Pons (tissue), 1 donor: ENCODE measurements at regions not wholly inside any gene's neighbourhood (a gene's known extent, or its start where the extent isn't known, plus 50 kb on each side); places are given as distances from the start of the nearest gene placed in this dataset.

ENCODE experiments used
- DNase-seq: peaks from one replicate; pipeline ENCODE4 v3.0.0-alpha.2; 2016; ENCODE audit warnings: low spot score

- no peak for DNase-seq
Observed at GRCh38 chr12:115577401-115577800, 700.1 kb downstream of the MED13L start.

GRCh38 chr12:115574826-115575225, 702.7 kb downstream of the MED13L start:
- no peak for DNase-seq

- DNase-seq: peak; percentile 69
Observed at GRCh38 chr12:115572440-115572839, 705.1 kb downstream of the MED13L start.

- no peak for DNase-seq
Observed at GRCh38 chr12:115571446-115571845, 706.0 kb downstream of the MED13L start.

- DNase-seq: no peak
Observed at GRCh38 chr12:115571027-115571426, 706.5 kb downstream of the MED13L start.

GRCh38 chr12:115570069-115570777, 707.3 kb downstream of the MED13L start:
- no peak for DNase-seq

- DNase-seq: peak; percentile 58
Observed at GRCh38 chr12:115569345-115570068, 708.0 kb downstream of the MED13L start.

- no peak for DNase-seq
Observed at GRCh38 chr12:115558281-115558680, 719.2 kb downstream of the MED13L start.

- DNase-seq: peak; percentile 21
Observed at GRCh38 chr12:115553622-115554021, 723.9 kb downstream of the MED13L start.

- no peak for DNase-seq
Observed at GRCh38 chr12:115543269-115543668, 734.2 kb downstream of the MED13L start.

- no peak for DNase-seq
Observed at GRCh38 chr12:115542656-115543055, 734.8 kb downstream of the MED13L start.

GRCh38 chr12:115541891-115542421, 735.5 kb downstream of the MED13L start:
- DNase-seq: no peak

GRCh38 chr12:115528466-115528865, 749.0 kb downstream of the MED13L start:
- no peak for DNase-seq

- no peak for DNase-seq
Observed at GRCh38 chr12:115521771-115522409, 755.6 kb downstream of the MED13L start.

GRCh38 chr12:115519887-115520286, 757.6 kb downstream of the MED13L start:
- DNase-seq: no peak

GRCh38 chr12:115519359-115519758, 758.1 kb downstream of the MED13L start:
- DNase-seq: no peak

- DNase-seq: no peak
Observed at GRCh38 chr12:115517913-115518312, 759.6 kb downstream of the MED13L start.

- no peak for DNase-seq
Observed at GRCh38 chr12:115511986-115512711, 765.3 kb downstream of the MED13L start.

GRCh38 chr12:115511305-115511704, 766.2 kb downstream of the MED13L start:
- no peak for DNase-seq

GRCh38 chr12:115508990-115509389, 768.5 kb downstream of the MED13L start:
- DNase-seq: no peak

GRCh38 chr12:115507951-115508722, 769.4 kb downstream of the MED13L start:
- peak; percentile 97 for DNase-seq
